ENCODE measurements at regions not wholly inside any gene's neighbourhood (a gene's known extent, or its start where the extent isn't known, plus 50 kb on each side); places are given as distances from the start of the nearest gene placed in this dataset.

GRCh38 chr16:52634104-52634503 is 87.2 kb upstream of the TOX3 start:
- DNase-seq, result no peak

GRCh38 chr16:52633230-52633629 is 86.3 kb upstream of the TOX3 start:
- no peak for DNase-seq

- DNase-seq, result no peak
These were observed 84.8 kb upstream of the TOX3 start for GRCh38 chr16:52631711-52632110.

GRCh38 chr16:52630711-52631110 is 83.8 kb upstream of the TOX3 start:
- no peak for DNase-seq

GRCh38 chr16:52629296-52629695 is 82.4 kb upstream of the TOX3 start:
- DNase-seq, result no peak

GRCh38 chr16:52624891-52625290 is 77.9 kb upstream of the TOX3 start:
- DNase-seq, result no peak

- no peak for DNase-seq
These were observed 74.7 kb upstream of the TOX3 start for GRCh38 chr16:52621651-52622050.

- DNase-seq, result no peak
These were observed 72.0 kb upstream of the TOX3 start for GRCh38 chr16:52618753-52619497.

GRCh38 chr16:52617591-52617990 is 70.6 kb upstream of the TOX3 start:
- DNase-seq, result no peak

GRCh38 chr16:52613508-52613907 is 66.6 kb upstream of the TOX3 start:
- no peak for DNase-seq

- no peak for DNase-seq
These were observed 65.1 kb upstream of the TOX3 start for GRCh38 chr16:52611817-52612673.

- no peak for DNase-seq
These were observed 56.1 kb upstream of the TOX3 start for GRCh38 chr16:52603015-52603414.

- DNase-seq, result no peak
These were observed 51.0 kb upstream of the TOX3 start for GRCh38 chr16:52597772-52598483.

GRCh38 chr16:52597073-52597771 is 50.3 kb upstream of the TOX3 start:
- DNase-seq, result no peak

Measured in CD4-positive, alpha-beta T cell treated with Interleukin-1 beta for 1 hour (primary cell).